8988T (cell line): ENCODE measurements at regions not wholly inside any gene's neighbourhood (a gene's known extent, or its start where the extent isn't known, plus 50 kb on each side); places are given as distances from the start of the nearest gene placed in this dataset.

Experiments used
- DNase-seq: peaks from one replicate; pipeline ENCODE4 v3.0.0; 2011

DNA sequence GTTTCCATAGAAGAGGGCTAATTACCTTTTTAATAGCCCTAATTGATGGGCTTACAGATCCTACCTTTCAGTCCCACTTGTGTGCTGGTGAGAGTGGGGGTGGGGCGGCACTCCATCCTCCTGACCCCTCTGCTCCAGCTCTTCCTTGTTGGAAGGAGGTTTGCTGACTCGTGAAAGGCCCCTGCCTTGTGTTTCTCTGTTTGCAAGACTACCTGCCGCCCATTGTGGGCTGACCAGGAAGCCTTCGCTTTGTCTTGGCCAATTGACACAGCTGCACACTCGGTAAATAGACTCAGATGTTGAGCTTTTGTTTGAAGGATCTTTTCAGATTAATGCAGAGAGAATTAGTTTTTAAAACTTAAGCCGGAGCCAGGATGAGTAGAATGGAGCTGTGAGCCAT lies 197.3 kb upstream of the HES1 start:
- no peak for DNase-seq

GRCh38 chr3:193939527-193939926 lies 196.4 kb upstream of the HES1 start:
- DNase-seq: no peak

DNA sequence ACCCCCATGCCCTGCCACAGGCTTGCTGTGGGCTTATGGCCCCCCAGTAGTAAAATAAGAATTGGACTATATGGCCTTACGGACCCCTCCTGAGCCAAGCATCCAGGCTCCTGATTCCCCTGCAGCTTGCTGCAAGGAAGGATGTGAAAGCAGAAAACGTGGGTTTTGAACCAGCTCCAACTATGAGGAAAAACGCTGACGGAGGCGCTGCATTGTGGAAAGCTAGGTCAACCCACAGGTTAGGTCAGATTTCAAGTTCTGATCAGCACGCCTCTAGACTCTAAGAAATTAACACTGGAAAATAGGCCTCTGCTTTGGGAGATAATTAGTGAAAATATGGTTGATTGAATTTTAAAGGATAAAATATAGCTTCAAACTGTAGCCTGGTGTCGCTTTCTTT lies 195.4 kb upstream of the HES1 start:
- DNase-seq: no peak

DNA sequence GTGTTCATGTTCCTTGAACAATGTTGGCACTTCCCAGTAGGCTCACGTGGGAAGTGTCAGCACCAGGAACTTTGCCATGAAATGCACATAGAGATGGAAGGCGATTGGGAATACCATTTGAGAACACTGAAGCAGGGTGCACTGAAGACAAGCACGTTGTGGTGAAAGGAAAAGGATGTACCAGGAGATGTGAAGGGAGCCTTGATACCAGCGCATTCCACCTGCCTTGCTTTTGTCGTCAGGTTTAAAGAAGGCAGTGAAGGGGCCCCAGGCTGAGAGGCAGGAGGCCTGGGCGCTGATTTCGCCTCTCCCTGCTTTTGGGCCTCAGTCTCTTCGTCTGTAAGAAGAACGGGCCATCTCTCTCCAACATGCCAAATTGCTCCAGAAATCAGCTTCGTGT lies 194.5 kb upstream of the HES1 start:
- DNase-seq: no peak

DNA sequence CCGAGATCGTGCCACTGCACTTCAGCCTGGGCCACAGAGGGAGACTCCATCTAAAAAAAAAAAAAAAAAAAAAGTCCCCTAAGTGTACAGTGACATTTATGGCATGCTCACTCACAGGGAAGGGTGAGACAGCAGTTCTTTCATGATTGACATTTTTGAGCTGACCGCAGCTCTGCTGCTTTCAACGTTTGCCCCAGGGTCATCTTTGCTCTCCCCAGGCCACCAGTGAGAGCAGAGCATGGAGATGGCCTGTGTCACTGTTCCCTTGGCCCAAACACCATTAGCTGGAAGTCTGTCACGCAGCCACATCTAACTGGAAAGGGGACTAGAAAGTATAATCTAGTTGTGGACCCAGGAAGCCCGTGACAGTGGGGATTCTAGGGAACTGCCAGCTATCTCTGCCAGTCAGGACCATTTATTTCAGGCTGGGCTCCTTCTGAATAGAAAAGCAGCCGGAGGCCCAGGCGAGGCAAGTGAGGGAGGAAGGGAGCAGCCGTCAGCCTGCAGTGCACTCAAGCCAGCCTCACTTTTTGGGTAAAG lies 193.4 kb upstream of the HES1 start:
- no peak for DNase-seq

- DNase-seq: no peak
Measured at GRCh38 chr3:193943200-193943599, 192.7 kb upstream of the HES1 start.

DNA sequence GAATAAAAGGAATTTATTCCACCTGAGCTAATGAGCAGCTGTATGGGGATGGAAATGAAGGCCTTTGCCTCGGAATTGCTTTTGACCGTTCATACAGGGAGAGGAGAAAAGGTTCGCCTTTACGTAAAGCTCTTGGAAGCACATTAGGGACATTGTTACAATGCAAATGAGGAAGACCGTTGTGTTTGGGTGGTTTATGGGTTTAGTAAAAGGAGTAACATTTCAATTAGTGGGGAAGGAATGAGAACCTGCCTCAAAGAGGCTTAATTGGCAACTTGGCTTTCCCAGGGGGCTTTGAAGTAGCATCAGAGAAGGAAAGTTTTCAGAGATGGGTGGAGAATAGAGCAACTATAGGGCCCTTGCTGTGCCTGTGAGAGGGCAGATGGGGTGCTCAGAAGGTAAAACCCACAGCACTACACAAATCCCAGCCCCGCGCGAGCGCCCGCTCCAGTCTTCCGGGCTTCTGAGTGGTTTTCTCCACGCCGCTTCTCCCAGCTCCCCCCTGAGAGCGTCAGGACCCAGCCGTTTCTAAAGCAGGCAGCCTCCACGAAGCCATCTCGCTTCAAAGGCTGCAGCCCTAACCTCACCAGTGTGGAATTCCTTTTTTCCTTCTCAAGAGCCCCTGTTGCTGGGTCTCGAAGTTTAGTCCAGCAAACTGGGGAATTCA lies 192.0 kb upstream of the HES1 start:
- DNase-seq: no peak

- DNase-seq: no peak
Measured at GRCh38 chr3:193944518-193944884, 191.4 kb upstream of the HES1 start.

GRCh38 chr3:193945143-193945542 lies 190.8 kb upstream of the HES1 start:
- no peak for DNase-seq

DNA sequence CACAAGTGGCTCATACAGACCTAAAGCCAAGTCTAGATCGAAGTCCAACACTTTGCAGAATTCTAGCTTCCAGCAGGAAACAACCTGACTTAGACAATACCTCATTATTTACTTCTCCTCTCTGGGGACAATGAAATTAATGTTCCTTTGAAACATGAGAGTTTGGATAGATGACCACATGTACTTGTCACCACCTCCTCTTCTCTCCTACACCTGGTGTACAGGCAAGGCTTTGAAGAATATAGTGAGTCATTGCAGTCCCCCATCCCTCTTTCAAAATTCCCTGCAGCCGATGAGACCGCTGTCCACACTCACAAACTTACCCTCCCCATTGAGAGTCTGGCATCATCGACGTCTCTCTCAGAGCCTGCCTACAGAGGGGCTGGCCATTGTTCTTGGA lies 189.0 kb upstream of the HES1 start:
- DNase-seq: no peak

- no peak for DNase-seq
Measured at GRCh38 chr3:193947596-193947995, 188.4 kb upstream of the HES1 start.

- no peak for DNase-seq
Measured at GRCh38 chr3:193948459-193948858, 187.5 kb upstream of the HES1 start.

DNA sequence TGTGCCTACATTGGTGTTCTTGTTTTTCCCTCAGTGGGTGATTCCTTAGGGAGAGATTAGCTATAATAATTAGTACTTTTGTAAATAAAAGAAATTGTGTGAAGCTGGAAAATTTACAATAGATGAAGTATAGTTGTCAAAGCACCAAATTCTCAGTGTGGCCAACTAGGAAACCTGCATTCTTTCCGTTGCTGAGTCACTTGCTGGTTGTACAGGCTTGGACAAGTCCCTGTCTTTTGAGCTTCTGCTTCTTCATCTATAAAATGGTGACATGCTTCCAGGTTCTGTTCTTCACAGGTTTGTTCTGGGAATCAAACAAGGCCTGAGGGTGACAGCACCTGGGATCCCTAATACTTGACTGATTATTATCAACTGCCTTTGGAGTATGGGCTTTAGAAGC lies 184.1 kb upstream of the HES1 start:
- DNase-seq: no peak

- no peak for DNase-seq
Measured at GRCh38 chr3:193954752-193955151, 181.2 kb upstream of the HES1 start.

DNA sequence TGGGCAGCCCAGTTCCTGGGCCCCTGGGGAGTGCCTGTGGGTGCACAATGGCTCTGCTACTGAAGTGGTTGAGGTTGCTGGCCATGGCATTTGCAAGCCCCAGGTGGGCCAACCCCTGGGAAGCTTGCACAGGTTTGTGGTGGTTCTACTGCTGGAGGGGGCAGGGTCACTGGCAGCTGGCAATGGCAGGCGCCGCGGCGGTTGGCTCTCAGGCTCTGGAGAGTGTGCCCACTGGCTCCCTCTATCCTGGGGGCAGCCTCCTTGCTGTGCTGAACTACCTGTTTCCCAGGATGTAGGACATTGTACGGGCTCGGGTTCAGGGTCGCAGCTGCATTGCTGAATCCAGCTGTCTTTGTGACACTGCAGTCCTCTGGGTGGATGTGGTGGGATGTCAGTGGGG lies 180.2 kb upstream of the HES1 start:
- DNase-seq: no peak

GRCh38 chr3:193959861-193960260 lies 176.1 kb upstream of the HES1 start:
- no peak for DNase-seq

GRCh38 chr3:193960487-193961274 lies 175.3 kb upstream of the HES1 start:
- DNase-seq: no peak

GRCh38 chr3:193962986-193963685 lies 172.8 kb upstream of the HES1 start:
- DNase-seq: no peak

DNA sequence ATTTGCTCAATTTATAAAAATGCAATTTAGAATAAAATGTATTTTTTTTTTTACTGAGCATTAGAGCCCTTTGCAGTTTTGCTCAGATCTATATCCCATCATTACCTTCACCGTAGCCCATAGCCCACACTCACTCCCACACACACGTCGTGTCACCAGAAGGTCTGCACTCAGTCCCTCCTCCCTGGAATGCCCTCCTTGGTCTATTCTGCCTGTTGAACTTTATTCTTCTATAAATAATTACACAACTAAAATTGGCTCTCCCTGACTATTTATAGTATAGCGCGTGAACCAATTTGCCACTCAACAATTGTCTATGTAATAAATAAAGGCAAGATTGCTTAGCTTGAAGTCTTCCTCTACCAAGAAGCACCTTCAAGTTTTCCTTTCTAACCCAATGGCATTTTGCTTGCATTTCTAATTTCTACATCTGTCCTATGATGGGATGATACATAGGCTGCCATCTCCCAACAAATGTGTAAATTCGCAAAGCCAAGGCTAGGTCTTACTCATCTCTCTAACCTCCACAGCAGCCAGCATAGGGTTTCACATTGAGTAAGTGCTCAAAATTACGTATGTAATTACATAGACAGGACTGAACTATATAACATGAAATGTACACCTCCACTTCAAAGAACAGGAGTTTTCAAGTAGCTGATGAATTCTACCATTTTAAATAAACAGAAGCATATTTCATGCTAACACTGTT lies 172.0 kb upstream of the HES1 start:
- no peak for DNase-seq

GRCh38 chr3:193964517-193964880 lies 171.4 kb upstream of the HES1 start:
- no peak for DNase-seq

DNA sequence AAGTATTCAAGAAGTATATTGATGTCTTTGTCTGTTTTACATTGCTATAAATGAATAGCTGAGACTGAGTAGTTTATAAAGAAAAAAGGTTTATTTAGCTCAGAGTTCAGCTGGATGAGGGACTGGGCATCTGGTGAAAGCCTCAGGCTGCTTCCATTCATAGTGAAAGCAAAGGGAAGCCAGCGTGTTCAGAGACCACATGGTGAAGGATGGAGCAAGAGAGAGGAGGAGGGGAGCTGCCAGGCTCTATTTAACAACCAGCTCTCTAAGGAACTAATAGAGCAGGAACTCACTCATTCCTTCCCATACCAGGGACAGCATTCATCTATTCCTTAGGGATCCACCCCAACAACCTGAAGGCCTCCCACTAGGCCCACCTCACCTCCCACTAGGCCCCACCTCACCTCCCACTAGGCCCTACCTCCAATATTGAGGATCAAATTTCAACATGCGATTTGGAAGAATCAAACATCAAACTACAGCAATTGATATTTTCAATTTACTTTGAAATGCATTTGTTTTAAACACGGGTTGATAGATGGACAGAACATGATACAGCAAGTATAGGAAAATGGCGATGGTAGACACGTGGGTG lies 167.5 kb upstream of the HES1 start:
- DNase-seq: no peak

DNA sequence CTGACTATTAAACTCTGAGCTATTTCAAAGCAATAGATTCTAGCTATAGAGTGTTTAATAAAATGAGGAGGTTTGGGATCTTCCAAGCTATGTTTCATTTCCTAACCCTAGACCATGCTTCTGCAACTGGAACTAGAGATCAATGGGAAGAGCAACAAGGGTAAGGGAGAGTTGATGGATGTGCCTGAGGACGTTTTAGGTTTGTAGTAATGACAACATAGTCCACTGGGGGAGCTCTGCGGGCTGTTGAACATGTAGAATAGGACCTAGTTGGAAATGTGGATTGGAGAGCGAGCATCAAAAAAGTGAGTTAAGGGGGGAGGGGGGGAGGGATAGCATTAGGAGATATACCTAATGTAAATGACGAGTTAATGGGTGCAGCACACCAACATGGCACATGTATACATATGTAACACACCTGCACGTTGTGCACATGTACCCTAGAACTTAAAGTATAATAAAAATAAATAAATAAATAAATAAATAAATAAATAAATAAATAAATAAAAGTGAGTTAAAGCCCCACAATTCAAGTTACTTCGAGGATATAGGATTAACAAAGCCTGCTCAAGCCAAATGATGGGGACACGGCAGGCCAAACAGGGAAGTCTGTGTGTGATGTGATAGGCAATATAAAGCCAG lies 165.7 kb upstream of the HES1 start:
- DNase-seq: peak; percentile 35
